CD4-positive, alpha-beta T cell (primary cell): ENCODE measurements at regions not wholly inside any gene's neighbourhood (a gene's known extent, or its start where the extent isn't known, plus 50 kb on each side); places are given as distances from the start of the nearest gene placed in this dataset.

Experiments used
- ATAC-seq: fragments of 200-7000 bp; cut with Tn5 transposase; one replicate; pipeline ENCODE4 v1.10.0; 2022; ENCODE audit warnings: mild to moderate bottlenecking; ENCODE audit not compliant: poor library complexity
- CTCF ChIA-PET: fragments of 350-600 bp; sonication (Branson Sonifier 250); formaldehyde crosslinking; loops from one replicate; lab custom pipeline; 2021; ENCODE audit warnings: antibody characterized with exemption, inconsistent platforms; lab: Charles Lee
- POLR2A ChIA-PET: fragments of 350-600 bp; sonication (Branson Sonifier 250); formaldehyde crosslinking; loops from one replicate; lab custom pipeline; 2021; ENCODE audit warnings: antibody characterized with exemption, inconsistent platforms; lab: Charles Lee
- DNase-seq, 14 experiments: peaks; one replicate each; pipeline ENCODE4 v3.0.0-alpha.2; 2013 to 2020; ENCODE audit warnings: mixed read lengths in 2 of 14
- H3K27ac ChIP-seq, 2 donors: one replicate each; pipeline versions ENCODE4 v1.5.1 to v1.7.0; 2013; ENCODE audit warnings: low read length in 2 of 2, low read depth in 1 of 2, mild to moderate bottlenecking in 1 of 2
- H3K27me3 ChIP-seq, 2 experiments: 1 replicate in 1 of 2; 2 replicates in 1 of 2; pipeline versions ENCODE4 v1.6.1 to v1.7.0; 2013; ENCODE audit warnings: low read length in 2 of 2, control low read depth in 1 of 2, mild to moderate bottlenecking in 1 of 2, moderate library complexity in 1 of 2; ENCODE audit not compliant: insufficient read depth in 2 of 2, control insufficient read depth in 1 of 2
- H3K36me3 ChIP-seq: one replicate; pipeline ENCODE4 v1.6.1; 2013; ENCODE audit warnings: low read length, control low read depth; ENCODE audit not compliant: insufficient read depth
- H3K4me1 ChIP-seq: one replicate; pipeline ENCODE4 v1.6.1; 2013; ENCODE audit warnings: low read length, control low read depth; ENCODE audit not compliant: insufficient read depth
- H3K4me3 ChIP-seq: one replicate; pipeline ENCODE4 v1.5.1; 2013; ENCODE audit warnings: mild to moderate bottlenecking, low read length, moderate library complexity
- H3K9me3 ChIP-seq, 2 experiments: 1 replicate in 1 of 2; 2 replicates in 1 of 2; pipeline versions ENCODE4 v1.6.1 to v1.7.0; 2013; ENCODE audit warnings: low read length in 2 of 2, mild to moderate bottlenecking in 2 of 2, control low read depth in 1 of 2, moderate library complexity in 1 of 2; ENCODE audit not compliant: control insufficient read depth in 1 of 2, insufficient read depth in 1 of 2
- H3K27ac Mint-ChIP-seq: one replicate; pipeline ENCODE4 v1.8.0; 2020; ENCODE audit warnings: mixed read lengths
- H3K27me3 Mint-ChIP-seq: one replicate; pipeline ENCODE4 v1.8.0; 2021; ENCODE audit warnings: mixed read lengths
- H3K36me3 Mint-ChIP-seq: one replicate; pipeline ENCODE4 v1.8.0; 2021; ENCODE audit warnings: low read depth, mixed read lengths
- H3K4me1 Mint-ChIP-seq: one replicate; pipeline ENCODE4 v1.8.0; 2021; ENCODE audit warnings: low read depth, mixed read lengths
- H3K4me3 Mint-ChIP-seq: one replicate; pipeline ENCODE4 v1.8.0; 2020; ENCODE audit warnings: mild to moderate bottlenecking, mixed read lengths
- H3K9me3 Mint-ChIP-seq: one replicate; pipeline ENCODE4 v1.8.0; 2020; ENCODE audit warnings: mixed read lengths
- intact Hi-C, 2 experiments: fragments of 100-400 bp; cut with DNase I in 1 of 2; cut with micrococcal nuclease in 1 of 2; formaldehyde crosslinking; loops; one replicate each; pipeline versions ENCODE4 v1.15.1 to v1.9.0; 2023 to 2025; cut with DNase I, micrococcal nuclease
- TF ChIP-seq, protein P1 (sequence below): fragments of 200-600 bp; IDR thresholded peaks from one replicate; pipeline ENCODE4 v1.8.0; 2022; ENCODE audit warnings: antibody characterized with exemption, mild to moderate bottlenecking

- POLR2A ChIA-PET = no interaction called here
- DNase-seq = no peak
- Mint-ChIP-seq H3K4me1 (no peaks in the 10 kb centered on the region), H3K36me3 (no peaks in the 10 kb centered on the region), H3K9me3 (no peaks in the 10 kb centered on the region), H3K27ac (no peak overlapping the region), H3K4me3 (no peak overlapping the region), H3K27me3 (peaks cover 10% of the 10 kb centered on the region)
- Histone ChIP-seq H3K27me3 (peaks cover 0 to 4% of the 10 kb centered on the region in 2 experiments), H3K9me3 (peaks cover 0 to 1% of the 10 kb centered on the region in 2 experiments), H3K4me3 (no peak overlapping the region), H3K27ac (no peak overlapping the region), H3K36me3 (no peaks in the 10 kb centered on the region), H3K4me1 (no peaks in the 10 kb centered on the region)
- ATAC-seq = no peak
- TF ChIP-seq, protein P1, sequence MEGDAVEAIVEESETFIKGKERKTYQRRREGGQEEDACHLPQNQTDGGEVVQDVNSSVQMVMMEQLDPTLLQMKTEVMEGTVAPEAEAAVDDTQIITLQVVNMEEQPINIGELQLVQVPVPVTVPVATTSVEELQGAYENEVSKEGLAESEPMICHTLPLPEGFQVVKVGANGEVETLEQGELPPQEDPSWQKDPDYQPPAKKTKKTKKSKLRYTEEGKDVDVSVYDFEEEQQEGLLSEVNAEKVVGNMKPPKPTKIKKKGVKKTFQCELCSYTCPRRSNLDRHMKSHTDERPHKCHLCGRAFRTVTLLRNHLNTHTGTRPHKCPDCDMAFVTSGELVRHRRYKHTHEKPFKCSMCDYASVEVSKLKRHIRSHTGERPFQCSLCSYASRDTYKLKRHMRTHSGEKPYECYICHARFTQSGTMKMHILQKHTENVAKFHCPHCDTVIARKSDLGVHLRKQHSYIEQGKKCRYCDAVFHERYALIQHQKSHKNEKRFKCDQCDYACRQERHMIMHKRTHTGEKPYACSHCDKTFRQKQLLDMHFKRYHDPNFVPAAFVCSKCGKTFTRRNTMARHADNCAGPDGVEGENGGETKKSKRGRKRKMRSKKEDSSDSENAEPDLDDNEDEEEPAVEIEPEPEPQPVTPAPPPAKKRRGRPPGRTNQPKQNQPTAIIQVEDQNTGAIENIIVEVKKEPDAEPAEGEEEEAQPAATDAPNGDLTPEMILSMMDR = no peak
- CTCF ChIA-PET = no interaction called here
- intact Hi-C loops = no loop called here
Observed at GRCh38 chr10:124325633-124325914, 93.1 kb downstream of the OAT start.

- no peaks in the 10 kb centered on the region for H3K36me3 Mint-ChIP-seq
- no peaks in the 10 kb centered on the region for H3K9me3 Mint-ChIP-seq
- Histone ChIP-seq H3K4me3 (no peak overlapping the region), H3K27me3 (peaks cover 0 to 4% of the 10 kb centered on the region in 2 experiments), H3K4me1 (no peaks in the 10 kb centered on the region), H3K9me3 (no peaks in the 10 kb centered on the region), H3K27ac (no peak overlapping the region), H3K36me3 (no peaks in the 10 kb centered on the region)
- H3K4me1 Mint-ChIP-seq = no peaks in the 10 kb centered on the region
- peaks cover 10% of the 10 kb centered on the region for H3K27me3 Mint-ChIP-seq
- intact Hi-C loops = no loop called here
- CTCF ChIA-PET = no interaction called here
- H3K27ac Mint-ChIP-seq = no peak overlapping the region
- ATAC-seq (no peak), DNase-seq (no peak)
- H3K4me3 Mint-ChIP-seq = no peak overlapping the region
- TF ChIP-seq, protein P1 = no peak
- POLR2A ChIA-PET = no interaction called here
Observed at GRCh38 chr10:124324856-124325632, 93.7 kb downstream of the OAT start.

GRCh38 chr10:124324451-124324850, 94.3 kb downstream of the OAT start:
- Mint-ChIP-seq H3K36me3 (no peaks in the 10 kb centered on the region), H3K4me3 (no peak overlapping the region), H3K27me3 (peaks cover 10% of the 10 kb centered on the region), H3K27ac (no peak overlapping the region), H3K4me1 (no peaks in the 10 kb centered on the region), H3K9me3 (no peaks in the 10 kb centered on the region)
- Histone ChIP-seq H3K27ac (no peak overlapping the region), H3K9me3 (no peaks in the 10 kb centered on the region), H3K27me3 (no peaks in the 10 kb centered on the region), H3K4me3 (no peak overlapping the region), H3K4me1 (no peaks in the 10 kb centered on the region), H3K36me3 (no peaks in the 10 kb centered on the region)
- CTCF ChIA-PET = no interaction called here
- DNase-seq (no peak), ATAC-seq (no peak)
- POLR2A ChIA-PET = no interaction called here
- intact Hi-C loops = no loop called here
- TF ChIP-seq, protein P1 = no peak
